ENCODE measurements at regions not wholly inside any gene's neighbourhood (a gene's known extent, or its start where the extent isn't known, plus 50 kb on each side); places are given as distances from the start of the nearest gene placed in this dataset.

- TF ChIP-seq ZNF70 (CRISPR knock-in tag; IDR thresholded peaks at IDR 0.05) (no peak), ZNF8 (CRISPR knock-in tag; IDR thresholded peaks at IDR 0.05) (no peak), ZFP3 (CRISPR knock-in tag; IDR thresholded peaks at IDR 0.05) (no peak), ZFP30 (CRISPR knock-in tag; IDR thresholded peaks at IDR 0.05) (no peak), PPARA (CRISPR knock-in tag; IDR thresholded peaks at IDR 0.05; ENCODE audit: borderline replicate concordance) (no peak), ARNTL (CRISPR knock-in tag; IDR thresholded peaks at IDR 0.05; ENCODE audit: borderline replicate concordance, low read depth) (no peak), ZNF565 (CRISPR knock-in tag; conservative IDR thresholded peaks at IDR 0.05; ENCODE audit: low read depth) (no peak)
- TF ChIP-seq, protein P1, sequence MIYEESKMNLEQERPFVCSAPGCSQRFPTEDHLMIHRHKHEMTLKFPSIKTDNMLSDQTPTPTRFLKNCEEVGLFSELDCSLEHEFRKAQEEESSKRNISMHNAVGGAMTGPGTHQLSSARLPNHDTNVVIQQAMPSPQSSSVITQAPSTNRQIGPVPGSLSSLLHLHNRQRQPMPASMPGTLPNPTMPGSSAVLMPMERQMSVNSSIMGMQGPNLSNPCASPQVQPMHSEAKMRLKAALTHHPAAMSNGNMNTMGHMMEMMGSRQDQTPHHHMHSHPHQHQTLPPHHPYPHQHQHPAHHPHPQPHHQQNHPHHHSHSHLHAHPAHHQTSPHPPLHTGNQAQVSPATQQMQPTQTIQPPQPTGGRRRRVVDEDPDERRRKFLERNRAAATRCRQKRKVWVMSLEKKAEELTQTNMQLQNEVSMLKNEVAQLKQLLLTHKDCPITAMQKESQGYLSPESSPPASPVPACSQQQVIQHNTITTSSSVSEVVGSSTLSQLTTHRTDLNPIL (CRISPR knock-in tag; IDR thresholded peaks at IDR 0.05; ENCODE audit: low read depth), result no peak
- TF ChIP-seq, protein P2, sequence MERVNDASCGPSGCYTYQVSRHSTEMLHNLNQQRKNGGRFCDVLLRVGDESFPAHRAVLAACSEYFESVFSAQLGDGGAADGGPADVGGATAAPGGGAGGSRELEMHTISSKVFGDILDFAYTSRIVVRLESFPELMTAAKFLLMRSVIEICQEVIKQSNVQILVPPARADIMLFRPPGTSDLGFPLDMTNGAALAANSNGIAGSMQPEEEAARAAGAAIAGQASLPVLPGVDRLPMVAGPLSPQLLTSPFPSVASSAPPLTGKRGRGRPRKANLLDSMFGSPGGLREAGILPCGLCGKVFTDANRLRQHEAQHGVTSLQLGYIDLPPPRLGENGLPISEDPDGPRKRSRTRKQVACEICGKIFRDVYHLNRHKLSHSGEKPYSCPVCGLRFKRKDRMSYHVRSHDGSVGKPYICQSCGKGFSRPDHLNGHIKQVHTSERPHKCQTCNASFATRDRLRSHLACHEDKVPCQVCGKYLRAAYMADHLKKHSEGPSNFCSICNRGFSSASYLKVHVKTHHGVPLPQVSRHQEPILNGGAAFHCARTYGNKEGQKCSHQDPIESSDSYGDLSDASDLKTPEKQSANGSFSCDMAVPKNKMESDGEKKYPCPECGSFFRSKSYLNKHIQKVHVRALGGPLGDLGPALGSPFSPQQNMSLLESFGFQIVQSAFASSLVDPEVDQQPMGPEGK (CRISPR knock-in tag; IDR thresholded peaks at IDR 0.05; ENCODE audit: borderline replicate concordance), result no peak
- TF ChIP-seq, protein P3, sequence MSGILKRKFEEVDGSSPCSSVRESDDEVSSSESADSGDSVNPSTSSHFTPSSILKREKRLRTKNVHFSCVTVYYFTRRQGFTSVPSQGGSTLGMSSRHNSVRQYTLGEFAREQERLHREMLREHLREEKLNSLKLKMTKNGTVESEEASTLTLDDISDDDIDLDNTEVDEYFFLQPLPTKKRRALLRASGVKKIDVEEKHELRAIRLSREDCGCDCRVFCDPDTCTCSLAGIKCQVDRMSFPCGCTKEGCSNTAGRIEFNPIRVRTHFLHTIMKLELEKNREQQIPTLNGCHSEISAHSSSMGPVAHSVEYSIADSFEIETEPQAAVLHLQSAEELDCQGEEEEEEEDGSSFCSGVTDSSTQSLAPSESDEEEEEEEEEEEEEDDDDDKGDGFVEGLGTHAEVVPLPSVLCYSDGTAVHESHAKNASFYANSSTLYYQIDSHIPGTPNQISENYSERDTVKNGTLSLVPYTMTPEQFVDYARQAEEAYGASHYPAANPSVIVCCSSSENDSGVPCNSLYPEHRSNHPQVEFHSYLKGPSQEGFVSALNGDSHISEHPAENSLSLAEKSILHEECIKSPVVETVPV (CRISPR knock-in tag; IDR thresholded peaks at IDR 0.05), result no peak
These were observed 120.2 kb downstream of the DAD1 start for GRCh38 chr14:22468830-22469229.
